ENCODE measurements at regions not wholly inside any gene's neighbourhood (a gene's known extent, or its start where the extent isn't known, plus 50 kb on each side); places are given as distances from the start of the nearest gene placed in this dataset.

DNA sequence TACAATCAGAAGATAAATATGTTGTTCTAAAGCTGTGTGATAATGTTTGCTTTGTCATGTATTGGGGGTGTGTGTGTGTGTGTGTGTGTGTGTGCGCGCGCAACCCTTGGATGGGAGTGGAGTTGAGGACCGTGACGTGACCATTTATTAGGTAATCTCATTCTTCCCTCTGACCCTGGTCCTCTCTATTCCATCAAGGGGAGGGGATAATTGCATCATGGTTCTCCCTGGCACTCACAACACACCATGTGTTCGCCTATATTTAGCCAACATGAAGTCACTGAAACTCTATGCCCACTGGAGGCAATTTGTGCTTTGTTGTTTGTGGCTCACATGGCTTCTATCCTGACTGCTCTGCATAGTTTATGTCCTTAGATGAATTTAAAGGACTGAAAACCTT lies 79.8 kb upstream of the LRPPRC start:
- TF ChIP-seq, protein P1, sequence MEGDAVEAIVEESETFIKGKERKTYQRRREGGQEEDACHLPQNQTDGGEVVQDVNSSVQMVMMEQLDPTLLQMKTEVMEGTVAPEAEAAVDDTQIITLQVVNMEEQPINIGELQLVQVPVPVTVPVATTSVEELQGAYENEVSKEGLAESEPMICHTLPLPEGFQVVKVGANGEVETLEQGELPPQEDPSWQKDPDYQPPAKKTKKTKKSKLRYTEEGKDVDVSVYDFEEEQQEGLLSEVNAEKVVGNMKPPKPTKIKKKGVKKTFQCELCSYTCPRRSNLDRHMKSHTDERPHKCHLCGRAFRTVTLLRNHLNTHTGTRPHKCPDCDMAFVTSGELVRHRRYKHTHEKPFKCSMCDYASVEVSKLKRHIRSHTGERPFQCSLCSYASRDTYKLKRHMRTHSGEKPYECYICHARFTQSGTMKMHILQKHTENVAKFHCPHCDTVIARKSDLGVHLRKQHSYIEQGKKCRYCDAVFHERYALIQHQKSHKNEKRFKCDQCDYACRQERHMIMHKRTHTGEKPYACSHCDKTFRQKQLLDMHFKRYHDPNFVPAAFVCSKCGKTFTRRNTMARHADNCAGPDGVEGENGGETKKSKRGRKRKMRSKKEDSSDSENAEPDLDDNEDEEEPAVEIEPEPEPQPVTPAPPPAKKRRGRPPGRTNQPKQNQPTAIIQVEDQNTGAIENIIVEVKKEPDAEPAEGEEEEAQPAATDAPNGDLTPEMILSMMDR (conservative IDR thresholded peaks at IDR 0.05; ENCODE audit: low read length), result no peak
- no peak for TF ChIP-seq EZH2phosphoT487 (IDR thresholded peaks at IDR 0.05; ENCODE audit: borderline replicate concordance, low read depth, low read length)

Data from OCI-LY7 (cell line).